OCI-LY1 (cell line): ENCODE measurements at regions not wholly inside any gene's neighbourhood (a gene's known extent, or its start where the extent isn't known, plus 50 kb on each side); places are given as distances from the start of the nearest gene placed in this dataset.

Experiments
- H2AFZ ChIP-seq: fragments of 200-600 bp; sonication (generic), shearing (Covaris generic); 2 replicates; pipeline ENCODE4 v1.6.0; 2014; ENCODE audit warnings: antibody characterized with exemption, mild to moderate bottlenecking, low read length
- H3F3A ChIP-seq: fragments of 200-600 bp; sonication (generic), shearing (Covaris generic); 2 replicates; pipeline ENCODE4 v1.6.0; 2014; ENCODE audit warnings: mild to moderate bottlenecking, antibody characterized with exemption, low read length, moderate library complexity; ENCODE audit not compliant: insufficient read depth
- H3K27ac ChIP-seq: fragments of 200-600 bp; sonication (generic); 2 replicates; pipeline ENCODE4 v1.5.1; 2014; ENCODE audit warnings: low read length, mixed run types, mild to moderate bottlenecking, low read depth; ENCODE audit not compliant: poor library complexity, severe bottlenecking
- H3K27me3 ChIP-seq: fragments of 200-600 bp; sonication (generic); 2 replicates; pipeline ENCODE4 v1.6.0; 2014; ENCODE audit warnings: antibody characterized with exemption, mild to moderate bottlenecking, low read length, moderate library complexity; ENCODE audit not compliant: insufficient read depth
- H3K36me3 ChIP-seq: fragments of 200-600 bp; sonication (generic); 2 replicates; pipeline ENCODE4 v1.6.1; 2014; ENCODE audit warnings: mild to moderate bottlenecking, antibody characterized with exemption, low read length, moderate library complexity, mixed read lengths; ENCODE audit not compliant: insufficient read depth
- H3K4me1 ChIP-seq: fragments of 200-600 bp; sonication (generic); 2 replicates; pipeline ENCODE4 v1.5.1; 2014; ENCODE audit warnings: mild to moderate bottlenecking, low read length, moderate library complexity; ENCODE audit not compliant: insufficient read depth, severe bottlenecking
- H3K4me2 ChIP-seq: fragments of 200-600 bp; sonication (generic), shearing (Covaris generic); 2 replicates; pipeline ENCODE4 v1.6.1; 2014; ENCODE audit warnings: low read length
- H3K4me3 ChIP-seq: fragments of 200-600 bp; sonication (generic); 2 replicates; pipeline ENCODE4 v1.5.1; 2014; ENCODE audit warnings: low read length, low read depth, mild to moderate bottlenecking, mixed read lengths; ENCODE audit not compliant: poor library complexity, severe bottlenecking
- H3K79me2 ChIP-seq: fragments of 200-600 bp; shearing (Covaris generic); 2 replicates; pipeline ENCODE4 v1.6.1; 2016; ENCODE audit warnings: mixed run types, low read length, mixed read lengths; ENCODE audit not compliant: insufficient read depth
- H3K9ac ChIP-seq: fragments of 200-600 bp; sonication (generic), shearing (Covaris generic); 2 replicates; pipeline ENCODE4 v1.6.1; 2014; ENCODE audit warnings: mild to moderate bottlenecking, low read length, mixed read lengths
- H3K9me2 ChIP-seq: fragments of 200-600 bp; sonication (generic), shearing (Covaris generic); 2 replicates; pipeline ENCODE4 v1.6.1; 2014; ENCODE audit warnings: low read depth, mild to moderate bottlenecking, low read length, mixed read lengths
- H3K9me3 ChIP-seq: fragments of 200-600 bp; shearing (Covaris generic); 2 replicates; pipeline ENCODE4 v1.6.1; 2014; ENCODE audit warnings: low read length, mixed read lengths
- H4K20me1 ChIP-seq: fragments of 200-600 bp; sonication (generic), shearing (Covaris generic); 2 replicates; pipeline ENCODE4 v1.6.0; 2016; ENCODE audit warnings: mild to moderate bottlenecking, low read length; ENCODE audit not compliant: insufficient read depth
- CTCF ChIP-seq: fragments of 200-600 bp; sonication (generic), shearing (Covaris generic); IDR thresholded peaks from 2 replicates; pipeline ENCODE4 v1.5.1; 2017; ENCODE audit warnings: mild to moderate bottlenecking, antibody characterized with exemption, low read length, moderate library complexity, mixed read lengths
- EZH2 ChIP-seq: fragments of 200-600 bp; sonication (generic), shearing (Covaris generic); IDR thresholded peaks from 2 replicates; pipeline ENCODE4 v1.8.0; 2017; ENCODE audit warnings: borderline replicate concordance, mixed run types, mild to moderate bottlenecking, antibody characterized with exemption, low read length, moderate library complexity, mixed read lengths

DNA sequence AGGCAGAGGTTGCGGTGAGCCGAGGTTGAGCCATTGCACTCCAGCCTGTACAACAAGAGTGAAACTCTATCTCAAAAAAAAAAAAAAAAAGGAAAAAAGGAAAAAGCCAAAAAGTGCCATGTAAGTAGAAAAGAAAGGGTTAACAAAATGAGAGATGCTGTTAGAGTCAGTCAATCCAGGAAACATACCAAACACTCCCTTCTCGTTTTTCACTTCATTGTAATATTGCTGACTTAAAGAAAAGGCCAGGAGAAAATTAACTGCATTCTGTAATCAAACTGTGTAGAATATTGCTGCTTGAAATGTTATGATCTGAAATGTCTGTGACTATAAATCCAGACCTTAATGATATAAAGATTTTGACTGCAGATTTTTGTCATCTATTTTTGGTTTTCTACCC lies 379.1 kb downstream of the ENC1 start:
- no peaks in the 10 kb centered on the region for H3F3A ChIP-seq

DNA sequence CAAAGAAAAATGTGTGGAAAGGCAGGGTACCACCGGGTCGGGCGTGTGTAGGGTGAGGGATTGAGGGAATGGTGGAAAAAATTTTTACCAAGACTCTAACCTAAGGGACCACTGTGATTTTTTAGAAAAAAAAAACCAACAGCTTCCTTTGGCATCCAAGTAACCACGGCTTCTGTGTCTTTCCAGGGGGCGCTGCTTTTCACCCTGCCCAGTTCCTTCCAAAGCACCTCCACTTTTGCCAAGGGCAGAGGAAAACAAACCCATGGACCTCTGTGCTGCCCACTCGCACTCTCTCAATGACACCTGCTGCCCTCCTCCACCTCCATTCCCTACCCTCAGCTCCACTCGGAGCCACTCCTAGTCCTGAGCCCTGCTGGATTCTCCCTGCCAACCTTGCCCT lies 381.0 kb downstream of the ENC1 start:
- H3K9me2 ChIP-seq: no peaks in the 10 kb centered on the region
- H3K36me3 ChIP-seq: no peaks in the 10 kb centered on the region
- H3K9ac ChIP-seq: no peak overlapping the region
- no peak overlapping the region for H2AFZ ChIP-seq
- H3K4me3 ChIP-seq: no peak overlapping the region
- H3K4me1 ChIP-seq: no peaks in the 10 kb centered on the region
- no peak overlapping the region for H3K4me2 ChIP-seq
- no peaks in the 10 kb centered on the region for H3F3A ChIP-seq
- H3K9me3 ChIP-seq: no peaks in the 10 kb centered on the region
- H3K79me2 ChIP-seq: no peaks in the 10 kb centered on the region
- no peaks in the 10 kb centered on the region for H3K27me3 ChIP-seq
- no peak for TF ChIP-seq CTCF
- TF ChIP-seq EZH2: no peak
- no peak overlapping the region for H3K27ac ChIP-seq
- no peaks in the 10 kb centered on the region for H4K20me1 ChIP-seq

More for the DNA sequence above, 379.1 kb downstream of the ENC1 start:
- Histone ChIP-seq H3K27ac (no peak overlapping the region), H3K79me2 (no peaks in the 10 kb centered on the region), H3K9me3 (no peaks in the 10 kb centered on the region), H3K36me3 (no peaks in the 10 kb centered on the region), H3K4me2 (no peak overlapping the region), H3K9ac (no peak overlapping the region), H3K27me3 (no peaks in the 10 kb centered on the region), H4K20me1 (no peaks in the 10 kb centered on the region), H3K4me1 (no peaks in the 10 kb centered on the region), H2AFZ (no peak overlapping the region), H3K4me3 (no peak overlapping the region), H3K9me2 (no peaks in the 10 kb centered on the region)
- no peak for TF ChIP-seq EZH2
- TF ChIP-seq CTCF: no peak

DNA sequence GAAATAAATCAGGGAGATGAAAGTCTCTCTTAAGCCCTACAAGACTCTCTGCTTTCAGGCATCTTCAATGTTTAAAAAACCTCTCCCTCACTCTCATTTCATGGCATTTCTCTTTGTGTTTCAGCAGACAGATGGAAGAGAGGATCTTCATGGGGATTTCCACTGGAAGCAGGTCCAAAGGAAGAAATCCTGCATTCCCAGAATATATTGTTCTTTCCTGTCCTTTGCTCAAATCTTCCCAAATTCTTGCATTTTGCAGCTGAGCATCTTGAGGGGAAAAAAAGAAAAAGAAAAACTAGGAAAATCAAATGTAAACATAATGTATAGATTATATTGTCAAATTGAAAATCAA lies 382.2 kb downstream of the ENC1 start:
- Histone ChIP-seq H4K20me1 (no peaks in the 10 kb centered on the region), H3K9me3 (no peaks in the 10 kb centered on the region), H3K9me2 (no peaks in the 10 kb centered on the region), H3K79me2 (no peaks in the 10 kb centered on the region), H3K4me3 (no peak overlapping the region), H3K36me3 (no peaks in the 10 kb centered on the region), H3F3A (no peaks in the 10 kb centered on the region), H3K27me3 (no peaks in the 10 kb centered on the region), H2AFZ (no peak overlapping the region), H3K27ac (no peak overlapping the region), H3K4me2 (no peak overlapping the region), H3K9ac (no peak overlapping the region), H3K4me1 (no peaks in the 10 kb centered on the region)
- TF ChIP-seq CTCF (no peak), EZH2 (no peak)
